ENCODE measurements at regions not wholly inside any gene's neighbourhood (a gene's known extent, or its start where the extent isn't known, plus 50 kb on each side); places are given as distances from the start of the nearest gene placed in this dataset.

DNA sequence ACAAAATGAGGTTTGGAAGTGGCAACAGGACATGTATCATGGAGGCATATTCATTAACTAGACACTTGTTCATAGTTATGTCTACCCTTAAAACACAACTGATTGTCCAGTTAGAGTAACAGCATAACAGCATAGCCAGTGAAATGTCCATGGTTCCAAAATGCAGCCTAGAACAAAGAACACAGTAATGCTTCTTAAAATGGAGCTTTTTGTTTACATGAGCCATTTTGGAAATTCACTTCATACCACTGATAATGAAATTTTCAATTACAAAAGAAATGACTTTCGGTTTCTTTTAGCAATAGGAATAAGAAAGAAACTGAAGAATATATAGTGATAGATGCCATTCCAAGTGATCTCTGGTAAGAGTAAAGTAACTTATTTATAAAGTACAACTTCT, 111.1 kb upstream of the DST start:
- TF ChIP-seq POLR2A (IDR thresholded peaks at IDR 0.05), result no peak
- TF ChIP-seq, protein P1, sequence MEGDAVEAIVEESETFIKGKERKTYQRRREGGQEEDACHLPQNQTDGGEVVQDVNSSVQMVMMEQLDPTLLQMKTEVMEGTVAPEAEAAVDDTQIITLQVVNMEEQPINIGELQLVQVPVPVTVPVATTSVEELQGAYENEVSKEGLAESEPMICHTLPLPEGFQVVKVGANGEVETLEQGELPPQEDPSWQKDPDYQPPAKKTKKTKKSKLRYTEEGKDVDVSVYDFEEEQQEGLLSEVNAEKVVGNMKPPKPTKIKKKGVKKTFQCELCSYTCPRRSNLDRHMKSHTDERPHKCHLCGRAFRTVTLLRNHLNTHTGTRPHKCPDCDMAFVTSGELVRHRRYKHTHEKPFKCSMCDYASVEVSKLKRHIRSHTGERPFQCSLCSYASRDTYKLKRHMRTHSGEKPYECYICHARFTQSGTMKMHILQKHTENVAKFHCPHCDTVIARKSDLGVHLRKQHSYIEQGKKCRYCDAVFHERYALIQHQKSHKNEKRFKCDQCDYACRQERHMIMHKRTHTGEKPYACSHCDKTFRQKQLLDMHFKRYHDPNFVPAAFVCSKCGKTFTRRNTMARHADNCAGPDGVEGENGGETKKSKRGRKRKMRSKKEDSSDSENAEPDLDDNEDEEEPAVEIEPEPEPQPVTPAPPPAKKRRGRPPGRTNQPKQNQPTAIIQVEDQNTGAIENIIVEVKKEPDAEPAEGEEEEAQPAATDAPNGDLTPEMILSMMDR (IDR thresholded peaks at IDR 0.05), result no peak
- TF ChIP-seq POLR2AphosphoS5 (IDR thresholded peaks at IDR 0.05), result no peak
- no peak for TF ChIP-seq EP300 (IDR thresholded peaks at IDR 0.05)

Measured in upper lobe of left lung (tissue), 4 donors.